OCI-LY1 (cell line): ENCODE measurements at regions not wholly inside any gene's neighbourhood (a gene's known extent, or its start where the extent isn't known, plus 50 kb on each side); places are given as distances from the start of the nearest gene placed in this dataset.

Experiments
- H2AFZ ChIP-seq: fragments of 200-600 bp; sonication (generic), shearing (Covaris generic); 2 replicates; pipeline ENCODE4 v1.6.0; 2014; ENCODE audit warnings: antibody characterized with exemption, mild to moderate bottlenecking, low read length
- H3F3A ChIP-seq: fragments of 200-600 bp; sonication (generic), shearing (Covaris generic); 2 replicates; pipeline ENCODE4 v1.6.0; 2014; ENCODE audit warnings: mild to moderate bottlenecking, antibody characterized with exemption, low read length, moderate library complexity; ENCODE audit not compliant: insufficient read depth
- H3K27ac ChIP-seq: fragments of 200-600 bp; sonication (generic); 2 replicates; pipeline ENCODE4 v1.5.1; 2014; ENCODE audit warnings: low read length, mixed run types, mild to moderate bottlenecking, low read depth; ENCODE audit not compliant: poor library complexity, severe bottlenecking
- H3K27me3 ChIP-seq: fragments of 200-600 bp; sonication (generic); 2 replicates; pipeline ENCODE4 v1.6.0; 2014; ENCODE audit warnings: antibody characterized with exemption, mild to moderate bottlenecking, low read length, moderate library complexity; ENCODE audit not compliant: insufficient read depth
- H3K36me3 ChIP-seq: fragments of 200-600 bp; sonication (generic); 2 replicates; pipeline ENCODE4 v1.6.1; 2014; ENCODE audit warnings: mild to moderate bottlenecking, antibody characterized with exemption, low read length, moderate library complexity, mixed read lengths; ENCODE audit not compliant: insufficient read depth
- H3K4me1 ChIP-seq: fragments of 200-600 bp; sonication (generic); 2 replicates; pipeline ENCODE4 v1.5.1; 2014; ENCODE audit warnings: mild to moderate bottlenecking, low read length, moderate library complexity; ENCODE audit not compliant: insufficient read depth, severe bottlenecking
- H3K4me2 ChIP-seq: fragments of 200-600 bp; sonication (generic), shearing (Covaris generic); 2 replicates; pipeline ENCODE4 v1.6.1; 2014; ENCODE audit warnings: low read length
- H3K4me3 ChIP-seq: fragments of 200-600 bp; sonication (generic); 2 replicates; pipeline ENCODE4 v1.5.1; 2014; ENCODE audit warnings: low read length, low read depth, mild to moderate bottlenecking, mixed read lengths; ENCODE audit not compliant: poor library complexity, severe bottlenecking
- H3K79me2 ChIP-seq: fragments of 200-600 bp; shearing (Covaris generic); 2 replicates; pipeline ENCODE4 v1.6.1; 2016; ENCODE audit warnings: mixed run types, low read length, mixed read lengths; ENCODE audit not compliant: insufficient read depth
- H3K9ac ChIP-seq: fragments of 200-600 bp; sonication (generic), shearing (Covaris generic); 2 replicates; pipeline ENCODE4 v1.6.1; 2014; ENCODE audit warnings: mild to moderate bottlenecking, low read length, mixed read lengths
- H3K9me2 ChIP-seq: fragments of 200-600 bp; sonication (generic), shearing (Covaris generic); 2 replicates; pipeline ENCODE4 v1.6.1; 2014; ENCODE audit warnings: low read depth, mild to moderate bottlenecking, low read length, mixed read lengths
- H3K9me3 ChIP-seq: fragments of 200-600 bp; shearing (Covaris generic); 2 replicates; pipeline ENCODE4 v1.6.1; 2014; ENCODE audit warnings: low read length, mixed read lengths
- H4K20me1 ChIP-seq: fragments of 200-600 bp; sonication (generic), shearing (Covaris generic); 2 replicates; pipeline ENCODE4 v1.6.0; 2016; ENCODE audit warnings: mild to moderate bottlenecking, low read length; ENCODE audit not compliant: insufficient read depth
- CTCF ChIP-seq: fragments of 200-600 bp; sonication (generic), shearing (Covaris generic); IDR thresholded peaks from 2 replicates; pipeline ENCODE4 v1.5.1; 2017; ENCODE audit warnings: mild to moderate bottlenecking, antibody characterized with exemption, low read length, moderate library complexity, mixed read lengths
- EZH2 ChIP-seq: fragments of 200-600 bp; sonication (generic), shearing (Covaris generic); IDR thresholded peaks from 2 replicates; pipeline ENCODE4 v1.8.0; 2017; ENCODE audit warnings: borderline replicate concordance, mixed run types, mild to moderate bottlenecking, antibody characterized with exemption, low read length, moderate library complexity, mixed read lengths

- Histone ChIP-seq H3K4me3 (no peak overlapping the region), H3K79me2 (no peaks in the 10 kb centered on the region), H3K4me1 (no peaks in the 10 kb centered on the region), H2AFZ (no peak overlapping the region), H3K9me3 (no peaks in the 10 kb centered on the region), H3K27me3 (no peaks in the 10 kb centered on the region), H3K4me2 (no peak overlapping the region), H3K27ac (no peak overlapping the region), H3K9me2 (no peaks in the 10 kb centered on the region), H3K36me3 (no peaks in the 10 kb centered on the region), H3F3A (no peaks in the 10 kb centered on the region), H3K9ac (no peak overlapping the region), H4K20me1 (no peaks in the 10 kb centered on the region)
- TF ChIP-seq EZH2: no peak
- no peak for TF ChIP-seq CTCF
Measured at GRCh38 chr5:74363603-74364205, 276.8 kb downstream of the ENC1 start.

- no peaks in the 10 kb centered on the region for H3K27me3 ChIP-seq
- H2AFZ ChIP-seq: no peak overlapping the region
- H3K27ac ChIP-seq: no peak overlapping the region
- H3F3A ChIP-seq: no peaks in the 10 kb centered on the region
- TF ChIP-seq EZH2: no peak
- TF ChIP-seq CTCF: no peak
- no peaks in the 10 kb centered on the region for H3K4me1 ChIP-seq
- H3K79me2 ChIP-seq: no peaks in the 10 kb centered on the region
- no peaks in the 10 kb centered on the region for H3K9me2 ChIP-seq
- no peak overlapping the region for H3K4me2 ChIP-seq
- no peaks in the 10 kb centered on the region for H3K36me3 ChIP-seq
- H3K4me3 ChIP-seq: no peak overlapping the region
- H3K9me3 ChIP-seq: no peaks in the 10 kb centered on the region
- H4K20me1 ChIP-seq: no peaks in the 10 kb centered on the region
- no peak overlapping the region for H3K9ac ChIP-seq
Measured at GRCh38 chr5:74361406-74362358, 278.8 kb downstream of the ENC1 start.

GRCh38 chr5:74360535-74361210 is 279.9 kb downstream of the ENC1 start:
- TF ChIP-seq EZH2: no peak
- TF ChIP-seq CTCF: no peak

More at GRCh38 chr5:74360535-74361210, 279.9 kb downstream of the ENC1 start:
- Histone ChIP-seq H3K9me2 (no peaks in the 10 kb centered on the region), H3K27ac (no peak overlapping the region), H3K9me3 (no peaks in the 10 kb centered on the region), H3K4me3 (no peak overlapping the region), H3F3A (no peaks in the 10 kb centered on the region), H3K27me3 (no peaks in the 10 kb centered on the region), H3K79me2 (no peaks in the 10 kb centered on the region), H3K36me3 (no peaks in the 10 kb centered on the region), H2AFZ (no peak overlapping the region), H4K20me1 (no peaks in the 10 kb centered on the region), H3K9ac (no peak overlapping the region), H3K4me2 (no peak overlapping the region), H3K4me1 (no peaks in the 10 kb centered on the region)
